Activated CD4-positive, alpha-beta T cell treated with anti-CD3 and anti-CD28 coated beads for 4 hours (primary cell): ENCODE measurements at regions not wholly inside any gene's neighbourhood (a gene's known extent, or its start where the extent isn't known, plus 50 kb on each side); places are given as distances from the start of the nearest gene placed in this dataset.
"Not testable (repeated sequence)": the region's sequence is repeated elsewhere in the genome, so short reads cannot be mapped to it uniquely, and the experiment has no call there.

Experiments
- DNase-seq, 2 donors: peaks; one replicate each; pipeline ENCODE4 v3.0.0-alpha.2; 2020

GRCh38 chr6:27575594-27576361 lies 102.9 kb upstream of the ZNF184 start:
- no peak for DNase-seq

GRCh38 chr6:27568226-27568897 lies 95.5 kb upstream of the ZNF184 start:
- DNase-seq: no peak

- DNase-seq: no peak
Observed at GRCh38 chr6:27565839-27566779, 93.2 kb upstream of the ZNF184 start.

GRCh38 chr6:27562027-27562410 lies 89.1 kb upstream of the ZNF184 start:
- no peak for DNase-seq

GRCh38 chr6:27558028-27558724 lies 85.3 kb upstream of the ZNF184 start:
- no peak for DNase-seq

- no peak for DNase-seq
Observed at GRCh38 chr6:27556406-27556805, 83.5 kb upstream of the ZNF184 start.

GRCh38 chr6:27553123-27553904 lies 80.4 kb upstream of the ZNF184 start:
- DNase-seq: no peak

GRCh38 chr6:27551607-27552006 lies 78.7 kb upstream of the ZNF184 start:
- DNase-seq: no peak

- no peak for DNase-seq
Observed at GRCh38 chr6:27550692-27551091, 77.8 kb upstream of the ZNF184 start.

- not testable (repeated sequence) for DNase-seq
Observed at GRCh38 chr6:27549241-27549598, 76.3 kb upstream of the ZNF184 start.

- no peak for DNase-seq
Observed at GRCh38 chr6:27547157-27548075, 74.5 kb upstream of the ZNF184 start.

- no peak for DNase-seq
Observed at GRCh38 chr6:27546522-27546921, 73.6 kb upstream of the ZNF184 start.

GRCh38 chr6:27545271-27546046 lies 72.6 kb upstream of the ZNF184 start:
- DNase-seq: no peak

GRCh38 chr6:27544612-27545260 lies 71.8 kb upstream of the ZNF184 start:
- no peak for DNase-seq

GRCh38 chr6:27544135-27544534 lies 71.2 kb upstream of the ZNF184 start:
- DNase-seq: not testable (repeated sequence)

GRCh38 chr6:27542485-27542884 lies 69.6 kb upstream of the ZNF184 start:
- DNase-seq: no peak

- no peak for DNase-seq
Observed at GRCh38 chr6:27541933-27542297, 69.0 kb upstream of the ZNF184 start.

- no peak for DNase-seq
Observed at GRCh38 chr6:27541212-27541932, 68.5 kb upstream of the ZNF184 start.

- DNase-seq: no peak
Observed at GRCh38 chr6:27539551-27539950, 66.6 kb upstream of the ZNF184 start.
